HEK293 (cell line): ENCODE measurements at regions not wholly inside any gene's neighbourhood (a gene's known extent, or its start where the extent isn't known, plus 50 kb on each side); places are given as distances from the start of the nearest gene placed in this dataset.

ENCODE experiments used
- ZBTB1 ChIP-seq: fragments of 450-650 bp; formaldehyde crosslinking; IDR thresholded peaks from 2 replicates; pipeline ENCODE4 v1.5.1; 2016; ENCODE audit warnings: missing biosample characterization, missing genetic modification characterization
- ZSCAN16 ChIP-seq: fragments of 450-650 bp; formaldehyde crosslinking; IDR thresholded peaks from 2 replicates; pipeline ENCODE4 v1.5.1; 2016; ENCODE audit warnings: missing biosample characterization, missing genetic modification characterization
- TF ChIP-seq, protein P1 (sequence below): fragments of 450-650 bp; formaldehyde crosslinking; IDR thresholded peaks from 2 replicates; pipeline ENCODE4 v1.5.1; 2016; ENCODE audit warnings: missing biosample characterization, missing genetic modification characterization

DNA sequence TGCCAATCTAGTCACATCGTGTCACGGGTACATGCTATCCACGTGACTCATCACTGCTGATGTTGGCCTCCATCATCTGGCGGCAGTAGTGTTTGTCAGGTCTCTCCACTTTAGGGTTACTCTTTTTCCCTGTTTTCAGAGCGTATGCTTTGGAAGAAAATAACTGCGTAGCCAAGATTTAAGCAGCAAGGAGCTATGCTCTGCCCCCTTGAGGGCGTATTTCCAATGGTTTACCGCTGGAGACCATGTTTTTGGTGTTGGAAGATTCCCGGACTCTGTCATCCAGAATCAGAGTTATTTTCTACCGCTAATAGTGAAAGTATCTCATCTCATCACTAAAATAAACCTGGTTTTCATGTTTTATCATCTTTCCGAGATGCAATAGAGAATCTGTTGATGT is 306.5 kb downstream of the C6orf118 start:
- TF ChIP-seq, protein P1, sequence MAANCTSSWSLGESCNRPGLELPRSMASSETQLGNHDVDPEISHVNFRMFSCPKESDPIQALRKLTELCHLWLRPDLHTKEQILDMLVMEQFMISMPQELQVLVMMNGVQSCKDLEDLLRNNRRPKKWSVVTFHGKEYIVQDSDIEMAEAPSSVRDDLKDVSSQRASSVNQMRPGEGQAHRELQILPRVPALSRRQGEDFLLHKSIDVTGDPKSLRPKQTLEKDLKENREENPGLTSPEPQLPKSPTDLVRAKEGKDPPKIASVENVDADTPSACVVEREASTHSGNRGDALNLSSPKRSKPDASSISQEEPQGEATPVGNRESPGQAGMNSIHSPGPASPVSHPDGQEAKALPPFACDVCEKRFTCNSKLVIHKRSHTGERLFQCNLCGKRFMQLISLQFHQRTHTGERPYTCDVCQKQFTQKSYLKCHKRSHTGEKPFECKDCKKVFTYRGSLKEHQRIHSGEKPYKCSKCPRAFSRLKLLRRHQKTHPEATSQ (tag by site-specific recombination) = no peak
- no peak for TF ChIP-seq ZBTB1 (tag by site-specific recombination)
- TF ChIP-seq ZSCAN16 (tag by site-specific recombination) = no peak
